ENCODE measurements at regions not wholly inside any gene's neighbourhood (a gene's known extent, or its start where the extent isn't known, plus 50 kb on each side); places are given as distances from the start of the nearest gene placed in this dataset.

GRCh38 chr11:92702805-92703448, 266.5 kb upstream of the MTNR1B start:
- ATAC-seq: no peak
- Histone ChIP-seq H3K9me3 (ENCODE audit: low read length) (peaks cover 23% of the 10 kb centered on the region), H4K20me1 (ENCODE audit: insufficient read depth, low read length) (no peaks in the 10 kb centered on the region), H3K9ac (ENCODE audit: insufficient read depth, low read depth, low read length) (no peak overlapping the region), H3K27me3 (ENCODE audit: control insufficient read depth in 1 of 2, insufficient read depth in 2 of 2, low read length in 2 of 2) (no peaks in the 10 kb centered on the region), H3K4me2 (ENCODE audit: low read depth, low read length) (no peak overlapping the region), H3K4me1 (ENCODE audit: insufficient read depth, low read length) (no peaks in the 10 kb centered on the region), H3K4me3 (replicated peaks in 1 of 3; ENCODE audit: insufficient read depth in 1 of 3, low read depth in 2 of 3, low read length in 3 of 3) (no peak overlapping the region), H3K36me3 (replicated peaks in 1 of 2; ENCODE audit: control insufficient read depth in 1 of 2, insufficient read depth in 2 of 2, low read length in 2 of 2) (no peaks in the 10 kb centered on the region), H3K79me2 (ENCODE audit: insufficient read depth, low read length) (no peaks in the 10 kb centered on the region), H3K27ac (ENCODE audit: extremely low read length, insufficient read depth, low read length) (no peak overlapping the region), H2AFZ (ENCODE audit: low read length) (no peak overlapping the region)
- DNase-seq (ENCODE audit: low spot score): no peak
- ChIA-PET CTCF (ENCODE audit: low intra/inter-chr PET ratio, low total read pairs) (no interaction called here), POLR2A (no interaction called here)
- intact Hi-C loops (cut with micrococcal nuclease; ENCODE audit: unreplicated experiment) (no loop called here), in situ Hi-C loops (cut with HindIII; ENCODE audit: extremely low pct_ligation_motif_present, low pct_unique_long_range_greater_than_20kb) (no loop called here)
- FAIRE-seq: no peak
- TF ChIP-seq ETS1 (CRISPR knock-in tag; IDR thresholded peaks at IDR 0.05) (no peak), CAMTA2 (CRISPR knock-in tag; IDR thresholded peaks at IDR 0.05; ENCODE audit: borderline replicate concordance) (no peak), JUNB (CRISPR knock-in tag; IDR thresholded peaks at IDR 0.05; ENCODE audit: borderline replicate concordance) (no peak), NFKBIZ (CRISPR knock-in tag; IDR thresholded peaks at IDR 0.05) (no peak), MLLT10 (CRISPR knock-in tag; IDR thresholded peaks at IDR 0.05) (no peak), ZNF414 (CRISPR knock-in tag; IDR thresholded peaks at IDR 0.05) (no peak), ZNF136 (CRISPR knock-in tag; IDR thresholded peaks at IDR 0.05; ENCODE audit: low read depth) (no peak), ZFP1 (CRISPR knock-in tag; IDR thresholded peaks at IDR 0.05) (no peak), MXD4 (CRISPR knock-in tag; IDR thresholded peaks at IDR 0.05) (no peak), TSC22D2 (CRISPR knock-in tag; IDR thresholded peaks at IDR 0.05; ENCODE audit: borderline replicate concordance) (no peak), ZNF335 (CRISPR knock-in tag; IDR thresholded peaks at IDR 0.05) (no peak), ZNF207 (IDR thresholded peaks at IDR 0.05; ENCODE audit: borderline replicate concordance) (no peak), ZNF775 (CRISPR knock-in tag; IDR thresholded peaks at IDR 0.05; ENCODE audit: borderline replicate concordance) (no peak), SRF (IDR thresholded peaks at IDR 0.05; ENCODE audit: low read depth, low read length) (no peak), ELF1 (CRISPR knock-in tag; IDR thresholded peaks at IDR 0.05) (no peak), ZNF441 (CRISPR knock-in tag; IDR thresholded peaks at IDR 0.05; ENCODE audit: borderline replicate concordance) (no peak), ZNF782 (CRISPR knock-in tag; IDR thresholded peaks at IDR 0.05; ENCODE audit: borderline replicate concordance) (no peak)
- no TSS peak for BruUV-seq (replicated peaks)
